DND-41 (cell line): ENCODE measurements at regions not wholly inside any gene's neighbourhood (a gene's known extent, or its start where the extent isn't known, plus 50 kb on each side); places are given as distances from the start of the nearest gene placed in this dataset.
A peak's percentile ranks its signal among the peaks of the same experiment; 100 is the strongest.

Experiments used
- ATAC-seq: fragments of 200-7000 bp; cut with Tn5 transposase; 3 replicates; pipeline ENCODE4 v1.9.1; 2021; ENCODE audit warnings: low read depth; ENCODE audit not compliant: insufficient read depth
- DNase-seq: peaks from one replicate; pipeline ENCODE4 v3.0.0-alpha.2; 2020
- H2AFZ ChIP-seq: 2 replicates; pipeline ENCODE4 v1.6.0; 2012; ENCODE audit warnings: low read depth, low read length
- H3K27ac ChIP-seq: 2 replicates; pipeline ENCODE4 v1.5.1; 2012; ENCODE audit warnings: low read length, inconsistent platforms
- H3K27me3 ChIP-seq: fragments of 200-600 bp; sonication (generic); 2 replicates; pipeline ENCODE4 v1.6.0; 2012; ENCODE audit warnings: low read length, mild to moderate bottlenecking, inconsistent platforms; ENCODE audit not compliant: insufficient read depth, poor library complexity
- H3K36me3 ChIP-seq: 2 replicates; pipeline ENCODE4 v1.5.1; 2012; ENCODE audit warnings: low read length, inconsistent platforms; ENCODE audit not compliant: insufficient read depth
- H3K4me1 ChIP-seq: 2 replicates; pipeline ENCODE4 v1.5.1; 2012; ENCODE audit warnings: mild to moderate bottlenecking, low read length; ENCODE audit not compliant: insufficient read depth
- H3K4me2 ChIP-seq: 2 replicates; pipeline ENCODE4 v1.6.0; 2012; ENCODE audit warnings: mild to moderate bottlenecking, moderate library complexity, low read length, inconsistent platforms; ENCODE audit not compliant: insufficient read depth
- H3K4me3 ChIP-seq, 2 experiments: fragments of 200-600 bp in 1 of 2; shearing (Covaris generic) in 1 of 2; 2 replicates each; pipeline ENCODE4 v1.5.1; 2012 to 2016; ENCODE audit warnings: inconsistent platforms in 2 of 2, low read length in 2 of 2, mild to moderate bottlenecking in 2 of 2, low read depth in 1 of 2, moderate library complexity in 1 of 2
- H3K79me2 ChIP-seq: 2 replicates; pipeline ENCODE4 v1.6.0; 2012; ENCODE audit warnings: low read length, inconsistent platforms; ENCODE audit not compliant: insufficient read depth
- H3K9ac ChIP-seq: 2 replicates; pipeline ENCODE4 v1.6.0; 2012; ENCODE audit warnings: low read depth, mild to moderate bottlenecking, inconsistent platforms, low read length, moderate library complexity
- H3K9me3 ChIP-seq: 2 replicates; pipeline ENCODE4 v1.5.1; 2012; ENCODE audit warnings: low read length, moderate library complexity, mild to moderate bottlenecking, inconsistent platforms; ENCODE audit not compliant: insufficient read depth, severe bottlenecking
- H4K20me1 ChIP-seq: 2 replicates; pipeline ENCODE4 v1.6.0; 2012; ENCODE audit warnings: low read length; ENCODE audit not compliant: insufficient read depth
- CTCF ChIP-seq: IDR thresholded peaks from 2 replicates; pipeline ENCODE4 v1.5.1; 2012; ENCODE audit warnings: borderline replicate concordance, low read length, moderate library complexity, mild to moderate bottlenecking; ENCODE audit not compliant: poor library complexity, severe bottlenecking; ENCODE audit errors: extremely low read depth
- EZH2 ChIP-seq: IDR thresholded peaks from 3 replicates; pipeline ENCODE4 v1.6.1; 2012; ENCODE audit warnings: borderline replicate concordance, low read depth, mild to moderate bottlenecking, moderate library complexity, low read length, inconsistent platforms; ENCODE audit not compliant: severe bottlenecking

- Histone ChIP-seq H3K9me3 (no peaks in the 10 kb centered on the region), H3K27ac (no peak overlapping the region), H3K27me3 (no peaks in the 10 kb centered on the region), H3K36me3 (no peaks in the 10 kb centered on the region), H4K20me1 (no peaks in the 10 kb centered on the region), H3K4me2 (no peak overlapping the region), H3K79me2 (no peaks in the 10 kb centered on the region), H2AFZ (no peak overlapping the region), H3K4me1 (no peaks in the 10 kb centered on the region), H3K4me3 (no peak overlapping the region), H3K9ac (no peak overlapping the region)
- DNase-seq (no peak), ATAC-seq (no peak)
- TF ChIP-seq EZH2 (no peak), CTCF (no peak)
Measured at GRCh38 chr2:150617351-150617978, 130.0 kb upstream of the RND3 start.

GRCh38 chr2:150612957-150613710 lies 125.7 kb upstream of the RND3 start:
- no peak for TF ChIP-seq EZH2
- no peak for TF ChIP-seq CTCF
- no peaks in the 10 kb centered on the region for H3K27me3 ChIP-seq
- no peaks in the 10 kb centered on the region for H3K9me3 ChIP-seq
- no peak overlapping the region for H3K4me2 ChIP-seq
- no peaks in the 10 kb centered on the region for H3K79me2 ChIP-seq
- H3K27ac ChIP-seq, result no peak overlapping the region
- H3K4me3 ChIP-seq, result no peak overlapping the region
- ATAC-seq (no peak), DNase-seq (no peak)
- H3K4me1 ChIP-seq, result peaks cover 14% of the 10 kb centered on the region
- no peak overlapping the region for H2AFZ ChIP-seq
- no peak overlapping the region for H3K9ac ChIP-seq
- no peaks in the 10 kb centered on the region for H3K36me3 ChIP-seq
- no peaks in the 10 kb centered on the region for H4K20me1 ChIP-seq

- Histone ChIP-seq H3K4me1 (peaks cover 37% of the 10 kb centered on the region), H3K79me2 (no peaks in the 10 kb centered on the region), H2AFZ (no peak overlapping the region), H4K20me1 (no peaks in the 10 kb centered on the region), H3K9me3 (no peaks in the 10 kb centered on the region), H3K27me3 (no peaks in the 10 kb centered on the region), H3K9ac (no peak overlapping the region), H3K4me3 (no peak overlapping the region), H3K36me3 (no peaks in the 10 kb centered on the region), H3K4me2 (no peak overlapping the region), H3K27ac (no peak overlapping the region)
- DNase-seq, result peak; percentile 61
- peak; percentile 63; the same call in 2 of the 3 replicates for ATAC-seq
- TF ChIP-seq CTCF, result peak; percentile 84
- TF ChIP-seq EZH2, result no peak
Measured at GRCh38 chr2:150610670-150611279, 123.3 kb upstream of the RND3 start.
